ENCODE measurements at regions not wholly inside any gene's neighbourhood (a gene's known extent, or its start where the extent isn't known, plus 50 kb on each side); places are given as distances from the start of the nearest gene placed in this dataset.

GRCh38 chr5:100319885-100320284 is 215.3 kb upstream of the FAM174A start:
- TF ChIP-seq CTCF (conservative IDR thresholded peaks at IDR 0.05) (no peak), ZFX (IDR thresholded peaks at IDR 0.05) (no peak)

Measured in C4-2B (cell line).